CD4-positive, alpha-beta T cell (primary cell): ENCODE measurements at regions not wholly inside any gene's neighbourhood (a gene's known extent, or its start where the extent isn't known, plus 50 kb on each side); places are given as distances from the start of the nearest gene placed in this dataset.

ENCODE experiments used
- ATAC-seq: fragments of 200-7000 bp; cut with Tn5 transposase; one replicate; pipeline ENCODE4 v1.10.0; 2022; ENCODE audit warnings: mild to moderate bottlenecking; ENCODE audit not compliant: poor library complexity
- CTCF ChIA-PET: fragments of 350-600 bp; sonication (Branson Sonifier 250); formaldehyde crosslinking; loops from one replicate; lab custom pipeline; 2021; ENCODE audit warnings: antibody characterized with exemption, inconsistent platforms; lab: Charles Lee
- POLR2A ChIA-PET: fragments of 350-600 bp; sonication (Branson Sonifier 250); formaldehyde crosslinking; loops from one replicate; lab custom pipeline; 2021; ENCODE audit warnings: antibody characterized with exemption, inconsistent platforms; lab: Charles Lee
- DNase-seq, 14 experiments: peaks; one replicate each; pipeline ENCODE4 v3.0.0-alpha.2; 2013 to 2020; ENCODE audit warnings: mixed read lengths in 2 of 14
- H3K27ac ChIP-seq, 2 donors: one replicate each; pipeline versions ENCODE4 v1.5.1 to v1.7.0; 2013; ENCODE audit warnings: low read length in 2 of 2, low read depth in 1 of 2, mild to moderate bottlenecking in 1 of 2
- H3K27me3 ChIP-seq, 2 experiments: 1 replicate in 1 of 2; 2 replicates in 1 of 2; pipeline versions ENCODE4 v1.6.1 to v1.7.0; 2013; ENCODE audit warnings: low read length in 2 of 2, control low read depth in 1 of 2, mild to moderate bottlenecking in 1 of 2, moderate library complexity in 1 of 2; ENCODE audit not compliant: insufficient read depth in 2 of 2, control insufficient read depth in 1 of 2
- H3K36me3 ChIP-seq: one replicate; pipeline ENCODE4 v1.6.1; 2013; ENCODE audit warnings: low read length, control low read depth; ENCODE audit not compliant: insufficient read depth
- H3K4me1 ChIP-seq: one replicate; pipeline ENCODE4 v1.6.1; 2013; ENCODE audit warnings: low read length, control low read depth; ENCODE audit not compliant: insufficient read depth
- H3K4me3 ChIP-seq: one replicate; pipeline ENCODE4 v1.5.1; 2013; ENCODE audit warnings: mild to moderate bottlenecking, low read length, moderate library complexity
- H3K9me3 ChIP-seq, 2 experiments: 1 replicate in 1 of 2; 2 replicates in 1 of 2; pipeline versions ENCODE4 v1.6.1 to v1.7.0; 2013; ENCODE audit warnings: low read length in 2 of 2, mild to moderate bottlenecking in 2 of 2, control low read depth in 1 of 2, moderate library complexity in 1 of 2; ENCODE audit not compliant: control insufficient read depth in 1 of 2, insufficient read depth in 1 of 2
- H3K27ac Mint-ChIP-seq: one replicate; pipeline ENCODE4 v1.8.0; 2020; ENCODE audit warnings: mixed read lengths
- H3K27me3 Mint-ChIP-seq: one replicate; pipeline ENCODE4 v1.8.0; 2021; ENCODE audit warnings: mixed read lengths
- H3K36me3 Mint-ChIP-seq: one replicate; pipeline ENCODE4 v1.8.0; 2021; ENCODE audit warnings: low read depth, mixed read lengths
- H3K4me1 Mint-ChIP-seq: one replicate; pipeline ENCODE4 v1.8.0; 2021; ENCODE audit warnings: low read depth, mixed read lengths
- H3K4me3 Mint-ChIP-seq: one replicate; pipeline ENCODE4 v1.8.0; 2020; ENCODE audit warnings: mild to moderate bottlenecking, mixed read lengths
- H3K9me3 Mint-ChIP-seq: one replicate; pipeline ENCODE4 v1.8.0; 2020; ENCODE audit warnings: mixed read lengths
- intact Hi-C, 2 experiments: fragments of 100-400 bp; cut with DNase I in 1 of 2; cut with micrococcal nuclease in 1 of 2; formaldehyde crosslinking; loops; one replicate each; pipeline versions ENCODE4 v1.15.1 to v1.9.0; 2023 to 2025; cut with DNase I, micrococcal nuclease
- TF ChIP-seq, protein P1 (sequence below): fragments of 200-600 bp; IDR thresholded peaks from one replicate; pipeline ENCODE4 v1.8.0; 2022; ENCODE audit warnings: antibody characterized with exemption, mild to moderate bottlenecking

DNA sequence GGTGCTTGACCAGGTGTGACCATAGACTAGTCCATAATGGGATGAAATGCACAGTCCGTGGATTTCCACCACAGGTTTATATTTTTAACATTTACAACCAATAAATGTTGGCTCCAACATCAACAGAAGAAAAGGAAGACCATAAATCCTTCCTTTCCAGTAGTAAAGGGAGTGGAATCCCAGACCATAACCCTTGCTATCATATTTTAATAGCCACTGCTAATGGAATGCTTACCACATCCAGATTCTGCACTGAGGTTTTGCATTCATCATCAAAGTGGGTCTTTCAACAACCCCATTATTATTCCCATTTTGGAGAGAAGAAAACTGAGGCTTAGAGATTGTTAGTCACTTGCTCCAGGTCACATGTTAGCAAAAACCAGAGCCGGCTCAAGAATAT is 106.7 kb downstream of the FOXL1 start:
- POLR2A ChIA-PET: no interaction called here
- CTCF ChIA-PET: no interaction called here
- H3K4me1 ChIP-seq: no peaks in the 10 kb centered on the region
- no peaks in the 10 kb centered on the region for H3K9me3 Mint-ChIP-seq
- no peaks in the 10 kb centered on the region for H3K36me3 Mint-ChIP-seq
- H3K27me3 Mint-ChIP-seq: peaks cover 25% of the 10 kb centered on the region
- no peak for ATAC-seq
- no peak for DNase-seq
- peaks cover 0 to 22% of the 10 kb centered on the region in 2 experiments for H3K9me3 ChIP-seq
- H3K27me3 ChIP-seq: peaks cover 0 to 6% of the 10 kb centered on the region in 2 experiments
- TF ChIP-seq, protein P1, sequence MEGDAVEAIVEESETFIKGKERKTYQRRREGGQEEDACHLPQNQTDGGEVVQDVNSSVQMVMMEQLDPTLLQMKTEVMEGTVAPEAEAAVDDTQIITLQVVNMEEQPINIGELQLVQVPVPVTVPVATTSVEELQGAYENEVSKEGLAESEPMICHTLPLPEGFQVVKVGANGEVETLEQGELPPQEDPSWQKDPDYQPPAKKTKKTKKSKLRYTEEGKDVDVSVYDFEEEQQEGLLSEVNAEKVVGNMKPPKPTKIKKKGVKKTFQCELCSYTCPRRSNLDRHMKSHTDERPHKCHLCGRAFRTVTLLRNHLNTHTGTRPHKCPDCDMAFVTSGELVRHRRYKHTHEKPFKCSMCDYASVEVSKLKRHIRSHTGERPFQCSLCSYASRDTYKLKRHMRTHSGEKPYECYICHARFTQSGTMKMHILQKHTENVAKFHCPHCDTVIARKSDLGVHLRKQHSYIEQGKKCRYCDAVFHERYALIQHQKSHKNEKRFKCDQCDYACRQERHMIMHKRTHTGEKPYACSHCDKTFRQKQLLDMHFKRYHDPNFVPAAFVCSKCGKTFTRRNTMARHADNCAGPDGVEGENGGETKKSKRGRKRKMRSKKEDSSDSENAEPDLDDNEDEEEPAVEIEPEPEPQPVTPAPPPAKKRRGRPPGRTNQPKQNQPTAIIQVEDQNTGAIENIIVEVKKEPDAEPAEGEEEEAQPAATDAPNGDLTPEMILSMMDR: no peak
- H3K27ac Mint-ChIP-seq: no peak overlapping the region
- H3K27ac ChIP-seq: no peak overlapping the region
- no peaks in the 10 kb centered on the region for H3K4me1 Mint-ChIP-seq
- H3K4me3 ChIP-seq: no peak overlapping the region
- intact Hi-C loops: no loop called here
- no peak overlapping the region for H3K4me3 Mint-ChIP-seq
- H3K36me3 ChIP-seq: no peaks in the 10 kb centered on the region

DNA sequence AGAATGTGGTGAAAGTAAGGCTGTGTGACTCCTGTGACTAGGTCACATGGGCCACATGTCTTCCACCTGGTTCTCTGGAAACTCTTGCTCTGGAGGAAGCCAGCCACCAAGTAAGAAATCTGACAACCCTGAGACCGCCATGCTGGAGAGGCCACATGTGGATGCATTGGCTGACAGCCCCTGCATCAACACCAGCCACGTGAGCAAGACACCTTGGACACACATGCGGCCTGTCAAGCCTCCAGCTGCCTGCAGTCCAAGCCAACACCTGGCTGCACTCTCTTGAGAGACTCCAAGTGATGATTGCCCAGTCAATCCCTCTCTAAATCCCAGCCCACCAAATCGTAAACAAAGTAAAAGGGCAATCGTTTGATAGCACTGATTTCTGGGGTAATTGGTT is 112.6 kb downstream of the FOXL1 start:
- DNase-seq: no peak
- ATAC-seq: no peak
- no peak overlapping the region for H3K4me3 Mint-ChIP-seq
- peaks cover 8% of the 10 kb centered on the region for H3K27me3 Mint-ChIP-seq
- ChIA-PET POLR2A (no interaction called here), CTCF (no interaction called here)
- no peaks in the 10 kb centered on the region for H3K9me3 Mint-ChIP-seq
- intact Hi-C loops: no loop called here
- H3K4me1 ChIP-seq: no peaks in the 10 kb centered on the region
- TF ChIP-seq, protein P1: no peak
- H3K36me3 ChIP-seq: no peaks in the 10 kb centered on the region
- no peak overlapping the region for H3K27ac Mint-ChIP-seq
- H3K9me3 ChIP-seq: peaks cover 0 to 9% of the 10 kb centered on the region in 2 experiments
- no peaks in the 10 kb centered on the region for H3K4me1 Mint-ChIP-seq
- H3K4me3 ChIP-seq: no peak overlapping the region
- H3K36me3 Mint-ChIP-seq: no peaks in the 10 kb centered on the region
- no peaks in the 10 kb centered on the region for H3K27me3 ChIP-seq
- H3K27ac ChIP-seq: no peak overlapping the region

DNA sequence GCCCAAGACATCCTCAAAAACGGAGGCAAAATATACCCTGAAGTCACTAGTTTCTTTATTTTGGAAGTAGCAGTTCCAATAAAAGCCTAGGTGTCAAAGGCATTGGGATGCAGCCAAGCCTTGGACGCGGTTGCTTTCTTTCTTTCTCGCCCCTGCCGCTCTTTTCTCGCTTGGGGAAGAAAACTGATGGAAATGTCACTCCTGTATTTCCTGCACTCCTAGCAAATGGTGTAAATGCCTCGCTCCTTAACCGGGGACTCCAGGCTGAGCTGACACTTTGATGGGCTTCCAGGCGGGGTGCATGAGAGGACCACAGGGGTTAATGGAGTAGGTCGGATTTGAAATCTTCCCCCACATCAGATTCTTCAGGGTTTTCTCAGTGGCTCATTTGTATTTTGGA is 114.1 kb downstream of the FOXL1 start:
- H3K4me1 ChIP-seq: no peaks in the 10 kb centered on the region
- H3K27ac Mint-ChIP-seq: no peak overlapping the region
- peaks cover 0 to 9% of the 10 kb centered on the region in 2 experiments for H3K9me3 ChIP-seq
- TF ChIP-seq, protein P1: no peak
- intact Hi-C loops: no loop called here
- H3K9me3 Mint-ChIP-seq: no peaks in the 10 kb centered on the region
- DNase-seq (no peak), ATAC-seq (no peak)
- H3K27me3 ChIP-seq: no peaks in the 10 kb centered on the region
- no peak overlapping the region for H3K4me3 Mint-ChIP-seq
- no peaks in the 10 kb centered on the region for H3K36me3 Mint-ChIP-seq
- CTCF ChIA-PET: no interaction called here
- H3K27me3 Mint-ChIP-seq: peaks cover 8% of the 10 kb centered on the region
- POLR2A ChIA-PET: no interaction called here
- no peak overlapping the region for H3K4me3 ChIP-seq
- H3K4me1 Mint-ChIP-seq: no peaks in the 10 kb centered on the region
- H3K36me3 ChIP-seq: no peaks in the 10 kb centered on the region
- H3K27ac ChIP-seq: no peak overlapping the region
